HG02610 (cell line): ENCODE measurements at regions not wholly inside any gene's neighbourhood (a gene's known extent, or its start where the extent isn't known, plus 50 kb on each side); places are given as distances from the start of the nearest gene placed in this dataset.
"Not testable (repeated sequence)": the region's sequence is repeated elsewhere in the genome, so short reads cannot be mapped to it uniquely, and the experiment has no call there.

Source experiments
- ATAC-seq: cut with Tn5 transposase; IDR thresholded peaks from one replicate; pipeline ENCODE4 v1.9.1; 2021; ENCODE audit warnings: mild to moderate bottlenecking, moderate library complexity; ENCODE audit not compliant: unreplicated experiment

DNA sequence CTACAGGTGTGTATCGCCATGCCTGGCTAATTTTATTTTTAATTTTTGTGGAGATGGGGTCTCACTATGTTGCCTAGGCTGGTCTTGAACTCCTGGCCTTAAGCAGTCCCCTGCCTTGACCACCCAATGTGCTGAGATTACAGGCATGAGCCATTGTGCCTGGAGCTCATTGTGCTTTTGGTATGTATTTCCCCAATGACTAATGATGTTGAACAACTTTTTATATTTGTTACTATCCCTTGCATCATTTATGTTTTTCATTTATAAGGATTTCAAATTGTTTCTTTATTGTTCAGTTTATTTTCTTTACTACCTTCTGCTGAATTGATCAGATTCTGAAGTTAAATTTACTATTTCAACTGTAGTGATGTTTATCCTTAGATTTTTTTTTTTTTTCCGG lies 199.7 kb downstream of the CEP135 start:
- ATAC-seq = no peak

DNA sequence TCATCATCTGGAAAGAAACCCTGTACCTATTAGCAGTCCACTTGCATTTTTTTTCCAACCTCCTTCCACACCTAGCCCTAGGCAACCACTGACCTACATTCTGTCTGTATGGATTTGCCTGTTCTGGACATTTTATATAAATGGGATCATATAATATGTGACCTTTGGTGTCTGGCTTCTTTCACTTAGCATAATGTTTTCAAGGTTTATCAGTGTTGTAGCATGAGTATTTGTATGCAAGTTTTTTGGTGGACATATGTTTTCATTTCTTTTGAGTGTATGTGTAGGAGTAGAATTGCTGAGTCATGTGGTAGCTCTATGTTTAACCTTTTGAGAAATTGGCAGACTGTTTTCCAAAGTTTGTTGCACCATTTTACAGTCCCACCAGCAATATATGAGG lies 198.6 kb downstream of the CEP135 start:
- no peak for ATAC-seq

DNA sequence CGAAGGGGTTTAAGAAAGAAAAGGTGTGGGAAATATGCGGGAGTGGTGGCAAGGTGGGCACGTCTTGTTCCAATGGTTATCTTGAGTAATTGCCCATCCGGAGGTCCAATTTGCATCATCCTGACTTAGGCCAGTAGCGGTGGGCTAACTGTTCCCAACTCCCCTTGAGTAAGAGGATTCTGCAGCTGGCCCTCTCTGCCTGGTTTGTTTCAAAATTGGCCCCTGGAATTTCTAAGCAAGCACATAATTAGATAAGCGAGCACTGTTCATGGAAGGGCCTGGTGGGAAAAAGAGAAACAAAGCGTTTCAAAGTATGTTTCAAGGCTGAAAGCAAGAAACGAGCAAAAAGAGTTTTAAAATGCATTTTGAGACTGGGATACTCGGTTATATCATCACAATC lies 198.2 kb downstream of the CEP135 start:
- no peak for ATAC-seq

DNA sequence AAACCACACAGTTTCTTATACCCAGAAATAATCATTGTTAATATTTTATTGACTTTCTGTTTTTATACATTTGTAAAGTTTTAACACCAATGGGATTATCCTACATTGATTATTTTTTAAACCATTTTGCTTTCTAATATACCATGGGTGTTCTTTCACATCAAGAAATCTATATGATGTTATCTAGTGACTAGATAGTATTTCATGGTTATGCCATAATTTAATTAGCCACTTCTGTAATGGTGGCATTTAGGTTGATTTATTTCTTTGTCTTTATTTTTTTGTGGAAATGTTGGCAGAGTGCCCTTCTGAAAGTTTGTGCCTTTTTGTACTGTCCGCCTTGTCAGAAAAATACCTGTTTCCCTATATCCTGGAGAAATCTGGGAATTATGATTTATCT lies 193.3 kb downstream of the CEP135 start:
- ATAC-seq = no peak

DNA sequence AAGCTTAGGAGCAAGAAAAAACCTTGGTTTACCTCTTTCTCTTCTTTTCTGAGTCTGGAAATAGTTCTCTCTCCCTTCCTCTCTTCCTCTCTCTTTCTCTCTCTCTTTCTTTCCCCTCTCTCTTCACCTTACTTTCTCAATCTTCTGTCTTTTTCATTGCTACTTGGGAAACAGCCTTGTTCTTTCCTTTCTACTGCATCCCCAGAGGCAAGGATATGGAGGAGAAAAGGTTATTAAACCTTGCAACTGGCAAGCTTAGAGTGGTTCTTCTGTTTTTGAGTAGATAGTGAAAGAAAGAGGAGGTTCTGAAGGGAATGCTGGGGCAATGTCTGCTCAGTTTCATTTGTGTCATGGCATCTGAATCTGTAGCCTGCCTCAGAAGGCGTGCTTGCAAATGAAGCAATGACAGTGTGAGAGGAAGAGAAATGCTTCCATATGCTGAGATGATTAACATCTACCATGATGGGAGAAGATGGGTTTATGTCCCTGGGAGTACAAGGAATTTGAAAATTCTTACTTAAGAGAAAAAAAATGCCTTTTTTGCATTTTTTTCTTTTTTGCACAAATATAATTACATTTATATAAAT lies 190.6 kb downstream of the CEP135 start:
- ATAC-seq = no peak

DNA sequence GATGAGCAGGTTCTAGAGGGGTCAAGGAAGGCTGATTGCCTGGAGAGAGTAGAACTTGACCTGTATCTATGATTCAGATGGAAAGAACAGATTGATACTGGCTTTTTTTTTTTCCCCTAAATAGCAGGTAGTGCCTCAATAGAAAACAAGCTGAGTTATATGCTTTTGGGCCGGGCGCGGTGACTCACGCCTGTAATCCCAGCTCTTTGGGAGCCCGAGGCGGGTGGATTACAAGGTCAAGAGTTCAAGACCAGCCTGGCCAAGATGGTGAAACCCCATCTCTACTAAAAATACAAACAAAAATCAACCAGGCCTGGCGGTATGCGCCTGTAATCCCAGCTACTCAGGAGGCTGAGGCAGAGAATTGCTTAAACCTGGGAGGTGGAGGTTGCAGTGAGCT lies 186.1 kb downstream of the CEP135 start:
- not testable (repeated sequence) for ATAC-seq

DNA sequence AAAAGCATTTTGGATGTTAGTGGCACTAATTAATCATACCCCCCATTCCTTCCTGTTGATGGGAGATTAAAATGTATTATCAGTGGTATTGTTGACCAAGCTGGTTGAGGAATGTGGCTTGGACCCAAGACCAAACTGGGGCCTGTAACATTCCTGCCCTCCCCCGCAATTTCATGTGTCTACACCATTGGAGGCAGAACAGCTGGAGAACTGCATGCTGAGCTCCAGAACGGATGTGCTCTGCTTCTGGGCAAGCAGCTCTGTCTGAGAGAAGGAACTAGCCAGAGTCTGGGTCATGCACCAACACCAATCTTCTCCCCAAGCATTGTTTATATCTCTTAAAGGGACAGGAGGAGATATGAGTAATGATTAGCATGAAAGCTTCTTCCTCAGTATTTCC lies 185.5 kb downstream of the CEP135 start:
- ATAC-seq = no peak

DNA sequence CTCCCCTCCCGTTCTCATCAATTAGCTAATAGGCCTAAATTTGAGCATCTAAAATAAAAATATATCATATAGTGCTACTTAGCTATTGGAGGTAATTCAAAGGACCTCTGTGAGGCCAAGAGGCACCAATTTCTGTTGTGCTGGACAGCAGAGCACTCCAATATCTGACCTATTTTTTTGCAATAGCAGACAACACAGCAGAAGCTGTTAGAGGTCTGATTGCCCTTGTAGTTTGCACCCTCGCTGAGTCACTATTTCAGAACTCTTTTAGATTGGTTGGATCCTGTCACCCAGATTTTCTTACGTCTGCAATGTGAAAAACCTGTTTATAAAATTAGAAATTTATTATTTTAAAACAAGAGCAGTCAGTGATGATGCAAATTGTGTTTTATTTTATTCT lies 184.1 kb downstream of the CEP135 start:
- ATAC-seq = no peak

DNA sequence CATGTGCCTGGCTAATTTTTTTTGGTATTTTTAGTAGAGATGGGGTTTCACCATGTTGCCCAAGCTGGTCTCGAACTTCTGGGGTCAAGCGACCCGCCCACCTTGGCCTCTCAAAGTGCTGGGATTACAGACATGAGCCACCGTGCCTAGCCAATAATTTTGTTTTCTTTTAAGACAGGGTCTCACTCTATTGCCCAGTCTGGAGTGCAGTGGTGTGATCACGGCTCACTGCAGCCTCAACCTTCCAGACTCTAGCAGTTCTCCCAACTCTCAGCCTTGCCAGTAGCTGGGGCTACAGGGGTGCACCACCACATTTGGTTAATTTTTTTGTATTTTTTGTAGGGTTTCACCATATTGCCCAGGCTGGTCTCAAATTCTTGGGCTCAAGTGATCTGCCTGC lies 183.4 kb downstream of the CEP135 start:
- not testable (repeated sequence) for ATAC-seq

DNA sequence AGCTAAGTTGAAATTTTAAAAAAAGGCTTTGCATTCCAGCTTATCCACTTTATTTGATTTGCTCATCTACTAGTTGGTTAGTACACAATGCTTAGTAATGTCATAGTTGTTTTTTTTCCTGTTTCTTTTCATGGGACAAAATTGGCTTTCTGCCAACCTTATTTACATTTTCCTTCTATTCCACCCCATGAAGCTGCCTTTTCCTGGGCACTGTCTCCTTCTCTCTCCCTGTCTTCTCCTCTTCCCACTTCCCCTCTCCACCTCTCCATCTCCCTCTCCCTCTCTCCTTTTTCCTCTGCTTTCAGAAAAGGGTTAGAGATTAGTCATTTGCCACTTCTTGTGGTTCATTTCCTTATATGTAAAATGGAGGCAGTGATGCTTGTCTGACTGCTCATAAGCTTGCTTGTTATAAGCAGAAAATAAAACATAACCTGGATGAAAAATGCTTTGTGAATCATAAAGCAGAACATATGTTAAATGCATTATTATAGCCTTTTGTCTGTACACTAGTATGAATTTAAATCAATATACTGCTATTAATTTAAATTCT lies 181.9 kb downstream of the CEP135 start:
- ATAC-seq = no peak

DNA sequence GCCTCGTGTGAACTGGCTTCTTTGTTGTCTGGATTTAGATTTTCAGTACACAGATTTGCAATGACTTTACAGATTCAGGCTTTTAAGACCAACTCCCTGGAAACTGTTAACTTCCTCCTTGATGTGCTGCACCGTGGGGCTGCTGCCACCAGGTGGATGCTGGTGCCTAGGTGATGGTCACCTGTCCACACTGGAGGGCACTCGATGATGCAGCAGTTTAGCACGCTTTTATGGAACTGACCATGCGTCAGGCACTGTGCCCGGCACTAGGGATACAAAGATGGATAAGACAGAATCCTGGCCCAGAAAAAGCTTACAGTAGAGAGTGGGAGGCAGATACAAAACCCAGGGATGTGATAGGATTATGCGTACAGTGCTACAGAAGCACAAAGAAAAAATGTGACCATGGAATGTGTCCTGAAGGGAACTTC lies 180.7 kb downstream of the CEP135 start:
- ATAC-seq = no peak

DNA sequence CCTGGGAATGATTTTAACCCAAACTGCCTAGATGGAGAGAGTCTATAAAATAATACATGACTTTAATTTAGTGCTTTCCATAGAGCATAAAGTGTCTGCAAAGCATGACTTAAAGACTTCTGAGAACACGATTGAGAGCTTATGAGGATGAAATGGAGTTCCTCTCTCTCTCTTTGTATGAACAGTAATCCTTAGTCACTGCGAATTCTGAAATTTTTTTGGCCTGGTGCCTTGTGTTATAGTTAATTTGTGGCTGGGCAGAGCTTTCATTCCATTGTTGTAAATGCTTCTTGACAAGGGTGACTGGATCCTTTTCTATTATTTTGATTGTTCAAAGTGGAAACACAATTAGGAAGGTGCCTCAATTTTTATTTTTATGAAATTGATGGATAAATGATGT lies 179.5 kb downstream of the CEP135 start:
- ATAC-seq = no peak

DNA sequence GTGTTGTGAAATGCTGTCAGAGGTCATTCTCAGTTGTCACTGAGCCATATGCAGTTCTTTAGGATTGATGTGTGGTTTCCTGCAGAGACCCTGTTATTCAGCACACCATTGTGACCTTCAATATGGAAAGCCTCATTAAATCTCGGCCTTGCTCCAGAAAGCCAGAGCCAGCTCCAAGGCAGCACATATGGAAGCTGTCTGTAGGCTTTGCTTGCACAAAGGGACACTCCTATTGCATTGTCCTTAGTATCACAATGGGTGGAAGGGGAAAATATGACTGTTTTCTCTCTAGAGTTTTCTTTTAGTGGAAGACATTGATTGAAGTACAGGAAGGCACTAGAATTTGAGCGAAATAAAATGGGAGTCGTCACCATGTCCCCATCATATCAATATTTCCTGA lies 179.0 kb downstream of the CEP135 start:
- ATAC-seq = no peak

DNA sequence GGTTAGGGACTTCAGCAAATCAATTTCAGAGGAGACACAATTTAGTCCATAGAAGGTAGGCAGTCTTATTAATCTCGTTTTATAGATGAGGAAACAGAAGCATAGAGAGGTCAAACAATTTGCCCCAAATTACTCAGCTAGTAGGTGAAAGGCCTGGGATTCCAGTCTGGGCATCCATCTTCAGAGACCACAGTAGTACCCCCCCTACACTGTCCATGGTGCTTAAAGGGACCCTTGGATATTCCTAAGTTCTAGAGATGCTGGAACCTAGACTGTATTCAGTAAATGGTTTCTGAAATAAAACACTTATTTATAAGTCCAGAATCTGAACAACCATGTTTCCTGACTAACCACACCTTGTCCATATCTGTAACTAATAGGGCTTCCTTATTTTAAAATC lies 174.8 kb downstream of the CEP135 start:
- ATAC-seq = no peak

DNA sequence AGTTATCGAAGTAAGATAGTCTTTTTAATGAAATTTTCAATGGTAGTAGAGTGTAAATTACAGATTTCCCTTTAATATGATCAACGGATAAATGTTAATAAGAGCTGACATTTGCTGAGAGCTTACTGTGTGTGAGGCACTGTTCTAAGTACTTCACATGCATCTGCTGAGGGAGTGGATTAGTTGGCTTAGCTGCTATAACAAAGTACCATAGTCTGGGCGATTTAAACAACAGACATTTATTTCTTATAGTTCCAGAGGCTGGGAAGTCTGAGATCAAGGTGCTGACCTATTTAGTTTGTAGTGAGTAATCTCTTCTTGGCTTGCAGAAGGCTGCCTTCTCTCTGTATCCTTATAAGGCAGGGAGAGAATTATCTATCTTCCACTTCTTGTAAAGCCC lies 174.3 kb downstream of the CEP135 start:
- ATAC-seq = no peak

DNA sequence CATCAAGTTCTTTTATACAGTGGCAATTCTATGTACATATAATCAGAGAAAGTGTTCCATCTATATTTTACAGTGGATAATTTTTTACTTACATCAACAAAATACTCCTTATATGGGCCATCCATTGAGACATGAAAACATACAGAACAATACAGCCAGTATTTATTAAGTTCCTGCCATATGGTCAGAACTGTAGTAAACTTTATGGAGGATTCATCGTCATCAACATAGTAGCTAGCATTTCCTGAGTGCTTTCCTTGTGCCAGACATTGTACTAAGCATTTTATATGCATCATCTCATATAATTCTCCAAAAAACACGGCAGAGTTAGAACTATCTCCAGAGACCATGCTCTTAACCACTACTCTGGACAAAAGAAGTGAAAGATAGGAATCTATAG lies 170.1 kb downstream of the CEP135 start:
- ATAC-seq = no peak

DNA sequence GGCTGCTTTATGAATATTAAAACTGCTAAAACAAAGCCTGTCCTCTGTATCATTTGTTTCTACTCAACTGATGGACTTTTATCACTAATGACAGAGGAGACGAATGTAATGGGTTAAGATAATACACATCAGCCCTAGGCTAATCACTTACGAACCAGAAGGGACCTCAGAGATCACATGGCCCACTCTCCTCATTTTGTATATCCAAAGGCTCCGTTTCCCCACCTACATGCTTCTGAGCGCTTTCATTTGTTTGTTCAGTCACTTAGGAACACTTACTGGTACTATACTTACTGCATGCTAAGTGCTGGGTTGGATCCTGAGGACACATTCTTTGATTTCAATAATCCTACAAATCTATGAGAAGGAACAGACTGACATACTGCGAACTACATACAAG lies 169.3 kb downstream of the CEP135 start:
- no peak for ATAC-seq

DNA sequence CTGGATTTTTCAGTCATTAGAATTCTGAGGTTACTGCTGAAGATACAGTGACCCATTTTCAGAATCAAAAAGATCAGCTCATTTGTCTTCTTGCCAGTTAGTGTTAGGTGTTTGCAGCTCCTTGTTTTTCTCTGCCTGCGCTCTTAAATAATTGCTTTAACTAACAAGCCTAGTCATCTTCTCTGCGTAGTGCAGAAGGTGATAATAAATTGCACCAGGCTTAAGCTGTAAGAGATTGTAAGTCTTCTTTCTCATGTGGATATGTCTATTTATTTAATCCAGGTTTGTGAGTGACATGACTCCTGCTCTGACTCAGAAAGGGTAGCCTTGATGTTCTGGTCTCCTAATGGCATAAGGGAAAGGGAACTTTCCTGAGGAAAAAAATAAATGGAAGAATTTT lies 167.2 kb downstream of the CEP135 start:
- no peak for ATAC-seq

DNA sequence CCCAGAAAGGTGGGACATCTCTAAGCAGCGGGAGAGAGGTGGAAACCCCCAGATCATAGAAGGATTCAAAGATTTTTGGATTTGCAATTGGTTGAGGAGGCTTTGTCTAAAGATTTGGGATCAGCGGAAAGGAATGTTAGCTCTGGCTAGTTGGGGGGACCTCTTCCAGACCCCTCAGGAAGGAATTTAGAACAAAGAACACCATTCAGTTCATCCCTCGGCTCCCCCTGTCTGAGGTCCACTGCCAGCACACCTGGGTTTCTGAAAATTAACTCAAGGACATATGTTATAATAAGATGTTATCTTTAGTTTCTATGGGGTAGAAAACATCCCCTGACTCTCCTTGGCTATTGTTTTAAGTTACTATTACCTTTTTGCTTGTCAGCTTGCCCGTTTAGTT lies 163.6 kb downstream of the CEP135 start:
- ATAC-seq = no peak

DNA sequence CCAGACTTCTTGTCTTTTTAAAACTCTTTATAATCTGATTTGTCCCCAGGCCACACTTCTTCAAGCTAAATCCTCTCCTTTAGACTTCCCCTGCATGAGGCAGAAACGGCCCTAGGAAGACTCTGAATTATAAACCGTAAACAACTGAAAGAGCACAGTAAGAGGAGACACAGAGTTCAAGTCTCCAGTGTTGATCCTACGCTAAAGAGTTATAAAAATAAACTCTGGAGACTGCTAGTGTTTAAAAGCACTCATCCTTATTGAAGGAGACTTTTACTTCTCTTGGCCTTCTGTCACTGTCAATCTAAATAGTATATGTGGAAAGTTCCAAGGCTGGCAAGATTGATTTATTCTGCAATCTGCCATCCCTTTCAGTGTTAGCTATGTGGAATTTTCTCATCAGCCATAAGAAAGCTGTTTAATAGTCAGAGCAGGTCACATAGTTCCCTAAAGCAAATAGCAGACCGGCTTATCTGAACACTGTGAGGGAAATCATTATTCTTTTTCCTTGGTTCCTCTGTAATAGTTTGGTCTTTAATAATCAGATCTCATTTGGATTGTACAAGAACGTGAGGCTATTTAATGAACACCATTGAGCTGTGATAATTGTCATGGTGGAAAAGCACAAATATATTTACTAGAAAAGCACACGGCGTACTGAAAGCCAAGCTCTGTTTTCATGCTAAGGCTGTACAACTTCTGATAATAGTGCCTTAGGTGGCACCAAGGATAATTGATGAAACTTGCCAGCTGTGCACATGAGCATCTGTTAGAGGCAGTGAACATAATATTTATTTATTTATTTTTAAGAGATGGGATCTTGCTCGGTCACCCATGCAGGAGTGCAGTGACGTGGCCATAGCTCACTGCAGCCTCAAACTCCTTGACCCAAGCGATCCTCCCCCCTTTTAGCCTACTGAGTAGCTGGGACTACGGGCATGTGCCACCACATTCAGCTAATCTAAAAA lies 157.7 kb downstream of the CEP135 start:
- no peak for ATAC-seq

DNA sequence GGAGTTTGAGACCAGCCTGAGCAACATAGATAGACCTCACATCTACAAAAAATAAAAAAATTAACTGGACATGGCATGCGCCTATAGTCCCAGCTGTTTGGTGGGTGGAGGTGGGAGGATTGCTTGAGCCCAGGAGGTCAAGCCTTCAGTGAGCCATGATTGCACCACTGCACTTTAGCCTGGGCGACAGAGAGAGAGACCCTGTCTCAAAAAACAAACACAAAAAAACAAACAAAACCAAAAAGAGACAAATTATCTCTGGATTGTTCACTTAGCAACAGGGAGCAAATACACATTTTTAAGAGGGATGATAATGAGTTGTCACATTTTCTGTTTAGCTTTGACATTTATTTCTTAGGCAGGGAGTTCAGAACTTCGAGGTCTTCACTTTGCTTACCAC lies 155.4 kb downstream of the CEP135 start:
- ATAC-seq = no peak

DNA sequence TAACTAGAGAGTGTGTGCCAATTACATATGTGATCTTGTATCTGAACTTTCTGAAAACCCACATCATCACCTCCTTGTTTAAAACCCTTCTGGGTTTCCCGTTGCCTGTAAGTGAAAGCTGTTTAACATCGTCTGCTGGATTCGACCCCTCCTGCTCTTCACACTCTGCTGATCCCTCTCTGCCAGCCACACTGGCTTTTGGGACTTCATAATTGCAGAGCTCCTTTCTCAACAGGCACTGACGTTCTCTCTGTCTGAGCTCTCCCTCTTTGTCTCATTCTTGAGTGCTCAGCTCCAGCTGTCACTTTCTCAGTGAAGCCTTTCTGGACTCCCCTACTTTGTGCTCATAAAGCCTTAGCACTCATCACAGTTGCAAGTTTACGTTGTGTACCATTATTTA lies 153.9 kb downstream of the CEP135 start:
- ATAC-seq = no peak
